Gastroesophageal sphincter (tissue), 3 donors: ENCODE measurements at regions not wholly inside any gene's neighbourhood (a gene's known extent, or its start where the extent isn't known, plus 50 kb on each side); places are given as distances from the start of the nearest gene placed in this dataset.

Experiments used
- CTCF ChIP-seq, 4 experiments: fragments of 200-600 bp in 2 of 4; fragments of 450-650 bp in 2 of 4; sonication (generic) in 1 of 4; IDR thresholded peaks; one replicate each; pipeline ENCODE4 v1.5.1; 2017 to 2019; ENCODE audit warnings: antibody characterized with exemption in 4 of 4, mild to moderate bottlenecking in 2 of 4, moderate library complexity in 2 of 4
- EP300 ChIP-seq: sonication (generic); formaldehyde crosslinking; IDR thresholded peaks from one replicate; pipeline ENCODE4 v1.6.1; 2017; ENCODE audit warnings: antibody characterized with exemption, mild to moderate bottlenecking
- POLR2A ChIP-seq, 2 donors: fragments of 450-650 bp; IDR thresholded peaks; one replicate each; pipeline ENCODE4 v1.6.1; 2017; ENCODE audit warnings: antibody characterized with exemption in 2 of 2, mild to moderate bottlenecking in 2 of 2, moderate library complexity in 1 of 2
- POLR2AphosphoS5 ChIP-seq: sonication (generic); formaldehyde crosslinking; IDR thresholded peaks from one replicate; pipeline ENCODE4 v1.6.1; 2017; ENCODE audit warnings: antibody characterized with exemption

DNA sequence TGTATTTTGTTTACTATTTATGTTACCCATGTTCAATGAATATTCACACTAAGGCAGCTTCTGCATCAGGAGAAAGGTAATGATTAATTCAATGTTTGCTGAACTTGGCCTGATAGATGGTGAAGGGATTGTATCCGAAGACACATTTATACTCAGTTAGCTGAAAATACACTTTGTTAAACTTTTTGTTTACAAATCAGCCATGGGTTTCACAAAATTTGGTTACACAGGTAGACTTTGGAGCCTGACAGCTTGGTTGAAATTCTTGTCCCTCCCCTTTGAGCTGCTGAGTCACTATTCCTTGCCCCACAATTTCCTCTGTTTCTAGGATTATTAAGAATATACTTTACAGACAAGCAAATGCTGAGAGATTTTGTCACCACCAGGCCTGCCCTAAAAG, 162.6 kb downstream of the PPP1R3A start:
- no peak for TF ChIP-seq POLR2A (IDR thresholded peaks at IDR 0.05)
- no peak for TF ChIP-seq CTCF (IDR thresholded peaks at IDR 0.05)
- TF ChIP-seq POLR2AphosphoS5 = no peak
- no peak for TF ChIP-seq EP300
